MM.1S (cell line): ENCODE measurements at regions not wholly inside any gene's neighbourhood (a gene's known extent, or its start where the extent isn't known, plus 50 kb on each side); places are given as distances from the start of the nearest gene placed in this dataset.

ENCODE experiments used
- DNase-seq: peaks from one replicate; pipeline ENCODE4 v3.0.0-alpha.2; 2015
- H2AFZ ChIP-seq: fragments of 300-600 bp; sonication (generic); 2 replicates; pipeline ENCODE4 v1.6.0; 2016; ENCODE audit warnings: antibody characterized with exemption, low read length
- H3F3A ChIP-seq: fragments of 300-600 bp; sonication (generic); 2 replicates; pipeline ENCODE4 v1.6.1; 2016; ENCODE audit warnings: mild to moderate bottlenecking, antibody characterized with exemption, low read length, moderate library complexity, mixed read lengths; ENCODE audit not compliant: insufficient read depth
- H3K27ac ChIP-seq: fragments of 300-600 bp; sonication (generic); 2 replicates; pipeline ENCODE4 v1.5.1; 2016; ENCODE audit warnings: mild to moderate bottlenecking, low read length
- H3K27me3 ChIP-seq: fragments of 300-600 bp; sonication (generic); replicated peaks from 2 replicates; pipeline ENCODE4 v1.6.0; 2016; ENCODE audit warnings: low read length; ENCODE audit not compliant: insufficient read depth
- H3K36me3 ChIP-seq: fragments of 300-600 bp; sonication (generic); replicated peaks from 2 replicates; pipeline ENCODE4 v1.6.1; 2016; ENCODE audit warnings: mild to moderate bottlenecking, low read length, mixed read lengths; ENCODE audit not compliant: insufficient read depth
- H3K4me1 ChIP-seq: fragments of 300-600 bp; sonication (generic); 2 replicates; pipeline ENCODE4 v1.6.1; 2016; ENCODE audit warnings: low read length, mixed read lengths
- H3K4me2 ChIP-seq: fragments of 300-600 bp; sonication (generic); 2 replicates; pipeline ENCODE4 v1.6.0; 2016; ENCODE audit warnings: low read depth, low read length
- H3K4me3 ChIP-seq: fragments of 300-600 bp; sonication (generic); 2 replicates; pipeline ENCODE4 v1.5.1; 2016; ENCODE audit warnings: low read length, mixed read lengths
- H3K79me2 ChIP-seq: fragments of 300-600 bp; sonication (generic); 2 replicates; pipeline ENCODE4 v1.6.1; 2016; ENCODE audit warnings: mixed run types, low read length, mixed read lengths
- H3K9ac ChIP-seq: fragments of 300-600 bp; sonication (generic); 2 replicates; pipeline ENCODE4 v1.6.1; 2016; ENCODE audit warnings: low read length, mixed read lengths
- H3K9me2 ChIP-seq: fragments of 300-600 bp; sonication (generic); replicated peaks from 2 replicates; pipeline ENCODE4 v1.6.1; 2016; ENCODE audit warnings: mild to moderate bottlenecking, low read length, mixed read lengths; ENCODE audit not compliant: insufficient read depth
- H3K9me3 ChIP-seq: fragments of 300-600 bp; sonication (generic); replicated peaks from 2 replicates; pipeline ENCODE4 v1.6.1; 2016; ENCODE audit warnings: mild to moderate bottlenecking, low read length, mixed read lengths; ENCODE audit not compliant: insufficient read depth
- H4K20me1 ChIP-seq: fragments of 300-600 bp; sonication (generic); 2 replicates; pipeline ENCODE4 v1.6.1; 2016; ENCODE audit warnings: mild to moderate bottlenecking, low read length, moderate library complexity, mixed read lengths; ENCODE audit not compliant: insufficient read depth
- CTCF ChIP-seq: fragments of 300-600 bp; sonication (generic); IDR thresholded peaks from 2 replicates; pipeline ENCODE4 v1.5.1; 2016; ENCODE audit warnings: antibody characterized with exemption, low read length, mixed read lengths
- EZH2 ChIP-seq: fragments of 300-600 bp; sonication (generic); optimal IDR thresholded peaks from 2 replicates; pipeline ENCODE3; 2017; ENCODE audit warnings: low read depth, mild to moderate bottlenecking, antibody characterized with exemption, low read length, mixed read lengths
- EZH2phosphoT487 ChIP-seq: fragments of 300-600 bp; sonication (generic); IDR thresholded peaks from 2 replicates; pipeline ENCODE4 v1.6.1; 2018; ENCODE audit warnings: antibody characterized with exemption, low read length

- Histone ChIP-seq H3K27me3 (no peaks in the 10 kb centered on the region), H3F3A (no peaks in the 10 kb centered on the region), H3K9me3 (no peaks in the 10 kb centered on the region)
These were observed 63.3 kb upstream of the VIPR2 start for GRCh38 chr7:159207951-159208350.

GRCh38 chr7:159207393-159207792 is 62.7 kb upstream of the VIPR2 start:
- TF ChIP-seq CTCF: no peak
- no peak for TF ChIP-seq EZH2
- no peak for TF ChIP-seq EZH2phosphoT487
- Histone ChIP-seq H3K9ac (no peak overlapping the region), H3K36me3 (no peaks in the 10 kb centered on the region), H3K4me3 (no peak overlapping the region), H3F3A (no peaks in the 10 kb centered on the region), H3K27ac (no peak overlapping the region), H3K9me2 (no peaks in the 10 kb centered on the region), H2AFZ (no peak overlapping the region), H3K4me1 (no peaks in the 10 kb centered on the region), H3K27me3 (no peaks in the 10 kb centered on the region), H3K4me2 (no peak overlapping the region), H3K79me2 (no peaks in the 10 kb centered on the region), H4K20me1 (no peaks in the 10 kb centered on the region), H3K9me3 (no peaks in the 10 kb centered on the region)
- no peak for DNase-seq

More at GRCh38 chr7:159207951-159208350, 63.3 kb upstream of the VIPR2 start:
- Histone ChIP-seq H3K79me2 (no peaks in the 10 kb centered on the region), H4K20me1 (no peaks in the 10 kb centered on the region), H2AFZ (no peak overlapping the region), H3K27ac (no peak overlapping the region), H3K4me3 (no peak overlapping the region), H3K4me2 (no peak overlapping the region), H3K9me2 (no peaks in the 10 kb centered on the region), H3K4me1 (no peaks in the 10 kb centered on the region), H3K36me3 (no peaks in the 10 kb centered on the region), H3K9ac (no peak overlapping the region)
- TF ChIP-seq EZH2 (no peak), CTCF (no peak), EZH2phosphoT487 (no peak)
- DNase-seq: no peak

GRCh38 chr7:159205833-159206232 is 61.2 kb upstream of the VIPR2 start:
- no peak overlapping the region for H3K4me2 ChIP-seq
- H3K79me2 ChIP-seq: no peaks in the 10 kb centered on the region
- H3K36me3 ChIP-seq: no peaks in the 10 kb centered on the region
- H3K27me3 ChIP-seq: no peaks in the 10 kb centered on the region
- H3F3A ChIP-seq: no peaks in the 10 kb centered on the region
- no peak overlapping the region for H3K9ac ChIP-seq
- TF ChIP-seq EZH2: no peak
- no peak for TF ChIP-seq EZH2phosphoT487
- no peak for TF ChIP-seq CTCF
- no peaks in the 10 kb centered on the region for H3K4me1 ChIP-seq
- no peak overlapping the region for H2AFZ ChIP-seq
- no peaks in the 10 kb centered on the region for H3K9me2 ChIP-seq
- H3K9me3 ChIP-seq: no peaks in the 10 kb centered on the region
- H3K27ac ChIP-seq: no peak overlapping the region
- no peak overlapping the region for H3K4me3 ChIP-seq
- DNase-seq: no peak
- H4K20me1 ChIP-seq: no peaks in the 10 kb centered on the region
